ENCODE measurements at regions not wholly inside any gene's neighbourhood (a gene's known extent, or its start where the extent isn't known, plus 50 kb on each side); places are given as distances from the start of the nearest gene placed in this dataset.

- H3K14ac ChIP-seq (replicated peaks; ENCODE audit: low read depth, low read length) = no peak overlapping the region
- H2BK120ac ChIP-seq (ENCODE audit: low read depth, low read length) = no peak overlapping the region
- TF ChIP-seq SMC3 (IDR thresholded peaks at IDR 0.05; ENCODE audit: low read depth, low read length) = no peak
- TF ChIP-seq, protein P1, sequence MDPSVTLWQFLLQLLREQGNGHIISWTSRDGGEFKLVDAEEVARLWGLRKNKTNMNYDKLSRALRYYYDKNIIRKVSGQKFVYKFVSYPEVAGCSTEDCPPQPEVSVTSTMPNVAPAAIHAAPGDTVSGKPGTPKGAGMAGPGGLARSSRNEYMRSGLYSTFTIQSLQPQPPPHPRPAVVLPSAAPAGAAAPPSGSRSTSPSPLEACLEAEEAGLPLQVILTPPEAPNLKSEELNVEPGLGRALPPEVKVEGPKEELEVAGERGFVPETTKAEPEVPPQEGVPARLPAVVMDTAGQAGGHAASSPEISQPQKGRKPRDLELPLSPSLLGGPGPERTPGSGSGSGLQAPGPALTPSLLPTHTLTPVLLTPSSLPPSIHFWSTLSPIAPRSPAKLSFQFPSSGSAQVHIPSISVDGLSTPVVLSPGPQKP (IDR thresholded peaks at IDR 0.05; ENCODE audit: borderline replicate concordance, low read depth, low read length) = no peak
- no peak for TF ChIP-seq CEBPB (IDR thresholded peaks at IDR 0.05; ENCODE audit: low read depth, low read length)
- no peak overlapping the region for H3K4ac ChIP-seq (ENCODE audit: low read depth, low read length)
- no peak overlapping the region for H3K4me3 ChIP-seq (ENCODE audit: insufficient read depth, low read depth, low read length)
- POLR2A ChIA-PET (ENCODE audit: unreplicated experiment) = no interaction called here
- H3K36me3 ChIP-seq (ENCODE audit: control insufficient read depth, insufficient read depth, low read length) = no peaks in the 10 kb centered on the region
- H3K9me3 ChIP-seq (ENCODE audit: control insufficient read depth, insufficient read depth, low read length) = no peaks in the 10 kb centered on the region
- no peak overlapping the region for H2BK5ac ChIP-seq (ENCODE audit: low read depth, low read length, poor library complexity, severe bottlenecking)
- no peak overlapping the region for H3K56ac ChIP-seq (ENCODE audit: extremely low read depth, insufficient read depth, low read length)
- no peaks in the 10 kb centered on the region for H4K20me1 ChIP-seq (ENCODE audit: insufficient read depth, low read length)
- H2BK20ac ChIP-seq (ENCODE audit: low read depth, low read length) = no peak overlapping the region
- H3K9ac ChIP-seq (ENCODE audit: low read depth, low read length) = no peak overlapping the region
- H3K18ac ChIP-seq (ENCODE audit: low read depth, low read length) = no peak overlapping the region
- intact Hi-C loops (cut with micrococcal nuclease) = no loop called here
- peaks cover 3% of the 10 kb centered on the region; the same call in 1 of the 2 replicates for H3K4me1 ChIP-seq (ENCODE audit: control insufficient read depth, insufficient read depth, low read length)
- no peak overlapping the region for H2BK15ac ChIP-seq (ENCODE audit: low read depth, low read length)
- H3K27ac ChIP-seq (ENCODE audit: insufficient read depth, low read length) = no peak overlapping the region
- H3K9me1 ChIP-seq (ENCODE audit: insufficient read depth, low read length) = peaks cover 3% of the 10 kb centered on the region; the same call in 1 of the 2 replicates
- no peak overlapping the region for H4K5ac ChIP-seq (ENCODE audit: low read depth, low read length)
- no peak overlapping the region for H4K91ac ChIP-seq (ENCODE audit: insufficient read depth, low read depth, low read length)
- dilution Hi-C loops (cut with HindIII; ENCODE audit: low sequenced_read_pairs, unreplicated experiment) = no loop called here
- in situ Hi-C loops (cut with MboI; ENCODE audit: low sequenced_read_pairs) = no loop called here
- no TSS peak for BruUV-seq (replicated peaks)
- DNase-seq (no peak), ATAC-seq (ENCODE audit: low read depth) (no peak)
- no peak overlapping the region for H2AK9ac ChIP-seq (replicated peaks; ENCODE audit: low read depth, low read length, poor library complexity)
- WGBS, 2 experiments (ENCODE audit: extremely low coverage in 2 of 2, insufficient read length in 1 of 2) = no CpG with 5 or more reads among the region's 2 CpGs
- H2AK5ac ChIP-seq (ENCODE audit: low read depth, low read length) = no peak overlapping the region
- H3K79me1 ChIP-seq (ENCODE audit: low read depth in 1 of 2, low read length in 2 of 2) = no peaks in the 10 kb centered on the region
- CTCF ChIA-PET = no interaction called here
- H3K27me3 ChIP-seq (ENCODE audit: control insufficient read depth, insufficient read depth, low read length) = no peaks in the 10 kb centered on the region
- no peak overlapping the region for H3K23ac ChIP-seq (ENCODE audit: low read depth, low read length)
- H3K4me2 ChIP-seq (ENCODE audit: low read depth, low read length) = no peak overlapping the region
- H2AFZ ChIP-seq (replicated peaks; ENCODE audit: low read length, poor library complexity) = no peak overlapping the region
- no peak overlapping the region for H4K8ac ChIP-seq (ENCODE audit: low read depth in 2 of 2, low read length in 2 of 2)
Measured at GRCh38 chr6:56403745-56404144, 156.4 kb upstream of the COL21A1 start.

All from IMR-90 (cell line).